H9 (cell line): ENCODE measurements at regions not wholly inside any gene's neighbourhood (a gene's known extent, or its start where the extent isn't known, plus 50 kb on each side); places are given as distances from the start of the nearest gene placed in this dataset.

ENCODE experiments used
- DNase-seq: peaks from one replicate; pipeline ENCODE4 v3.0.0-alpha.2; 2017
- H2AFZ ChIP-seq: one replicate; pipeline ENCODE4 v1.6.1; 2013; ENCODE audit warnings: mild to moderate bottlenecking, low read length, control low read depth, moderate library complexity
- H2AK5ac ChIP-seq: 2 replicates; pipeline ENCODE4 v1.6.1; 2013; ENCODE audit warnings: low read length, control low read depth, mixed read lengths; ENCODE audit not compliant: insufficient read length
- H2BK120ac ChIP-seq: one replicate; pipeline ENCODE4 v1.6.1; 2013; ENCODE audit warnings: low read depth, mild to moderate bottlenecking, low read length, control low read depth, inconsistent platforms; ENCODE audit not compliant: poor library complexity, severe bottlenecking
- H2BK12ac ChIP-seq: 2 replicates; pipeline ENCODE4 v1.6.1; 2013; ENCODE audit warnings: low read length, control low read depth, mixed read lengths, low read depth; ENCODE audit not compliant: insufficient read length
- H2BK15ac ChIP-seq: 2 replicates; pipeline ENCODE4 v1.6.1; 2013; ENCODE audit warnings: low read depth, low read length, control low read depth
- H2BK20ac ChIP-seq: one replicate; pipeline ENCODE4 v1.6.1; 2013; ENCODE audit warnings: low read depth, mild to moderate bottlenecking, low read length, control low read depth, inconsistent platforms; ENCODE audit not compliant: poor library complexity, severe bottlenecking
- H2BK5ac ChIP-seq: 2 replicates; pipeline ENCODE4 v1.6.1; 2013; ENCODE audit warnings: low read length, control low read depth, mixed read lengths; ENCODE audit not compliant: insufficient read length
- H3K14ac ChIP-seq: 2 replicates; pipeline ENCODE4 v1.6.1; 2013; ENCODE audit warnings: low read length, control low read depth; ENCODE audit not compliant: insufficient read depth
- H3K18ac ChIP-seq: 2 replicates; pipeline ENCODE4 v1.6.1; 2013; ENCODE audit warnings: low read depth, mild to moderate bottlenecking, mixed read lengths, low read length, control low read depth; ENCODE audit not compliant: insufficient read length
- H3K23ac ChIP-seq: 2 replicates; pipeline ENCODE4 v1.6.1; 2013; ENCODE audit warnings: low read length, control low read depth, mixed read lengths, low read depth; ENCODE audit not compliant: insufficient read length
- H3K23me2 ChIP-seq: 2 replicates; pipeline ENCODE4 v1.6.1; 2013; ENCODE audit warnings: low read depth, mild to moderate bottlenecking, mixed read lengths, low read length, control low read depth; ENCODE audit not compliant: insufficient read length, poor library complexity, severe bottlenecking
- H3K27ac ChIP-seq: 2 replicates; pipeline ENCODE4 v1.5.1; 2013; ENCODE audit warnings: low read length, control low read depth, mixed read lengths, low read depth; ENCODE audit not compliant: insufficient read length
- H3K27me3 ChIP-seq: 2 replicates; pipeline ENCODE4 v1.6.1; 2013; ENCODE audit warnings: low read length, control low read depth, inconsistent platforms; ENCODE audit not compliant: insufficient read depth
- H3K4ac ChIP-seq: 2 replicates; pipeline ENCODE4 v1.6.1; 2013; ENCODE audit warnings: low read depth, mild to moderate bottlenecking, control low read depth, inconsistent platforms, low read length, moderate library complexity
- H3K4me1 ChIP-seq: 2 replicates; pipeline ENCODE4 v1.6.1; 2013; ENCODE audit warnings: low read length, control low read depth, inconsistent platforms; ENCODE audit not compliant: insufficient read depth
- H3K4me2 ChIP-seq: 2 replicates; pipeline ENCODE4 v1.6.1; 2013; ENCODE audit warnings: low read length, control low read depth, mixed read lengths; ENCODE audit not compliant: insufficient read length, insufficient read depth
- H3K56ac ChIP-seq: 2 replicates; pipeline ENCODE4 v1.6.1; 2013; ENCODE audit warnings: low read depth, mild to moderate bottlenecking, mixed read lengths, low read length, control low read depth; ENCODE audit not compliant: insufficient read length
- H3K79me1 ChIP-seq: 2 replicates; pipeline ENCODE4 v1.6.1; 2013; ENCODE audit warnings: low read depth, mild to moderate bottlenecking, moderate library complexity, low read length, control low read depth, inconsistent platforms; ENCODE audit not compliant: insufficient read depth, poor library complexity, severe bottlenecking
- H3K79me2 ChIP-seq: 2 replicates; pipeline ENCODE4 v1.6.1; 2013; ENCODE audit warnings: low read length, control low read depth, inconsistent platforms; ENCODE audit not compliant: insufficient read depth
- H3K9ac ChIP-seq: 2 replicates; pipeline ENCODE4 v1.6.1; 2013; ENCODE audit warnings: low read length, control low read depth, mixed read lengths; ENCODE audit not compliant: insufficient read length; ENCODE audit errors: extremely low read depth
- H3K9me3 ChIP-seq: one replicate; pipeline ENCODE4 v1.6.1; 2013; ENCODE audit warnings: low read depth, low read length, inconsistent platforms; ENCODE audit not compliant: control insufficient read depth
- H3T11ph ChIP-seq: one replicate; pipeline ENCODE4 v1.6.1; 2013; ENCODE audit warnings: mild to moderate bottlenecking, low read length, control low read depth, inconsistent platforms
- H4K20me1 ChIP-seq: one replicate; pipeline ENCODE4 v1.6.1; 2013; ENCODE audit not compliant: control insufficient read depth, insufficient read length, insufficient read depth
- H4K5ac ChIP-seq: 2 replicates; pipeline ENCODE4 v1.6.1; 2013; ENCODE audit warnings: low read depth, mild to moderate bottlenecking, mixed read lengths, low read length, control low read depth; ENCODE audit not compliant: insufficient read length
- H4K8ac ChIP-seq: replicated peaks from 2 replicates; pipeline ENCODE4 v1.6.1; 2013; ENCODE audit warnings: low read length, control low read depth, mixed read lengths, low read depth; ENCODE audit not compliant: insufficient read length
- H4K91ac ChIP-seq: 2 replicates; pipeline ENCODE4 v1.6.1; 2013; ENCODE audit warnings: low read depth, mild to moderate bottlenecking, moderate library complexity, mixed read lengths, low read length, control low read depth; ENCODE audit not compliant: insufficient read length
- H3K27ac Mint-ChIP-seq, 3 experiments: 2 replicates in 2 of 3; 3 replicates in 1 of 3; pipeline ENCODE4 v1.8.0; 2020 to 2021; ENCODE audit warnings: mixed read lengths in 3 of 3, mild to moderate bottlenecking in 1 of 3, moderate library complexity in 1 of 3
- H3K27me3 Mint-ChIP-seq: 2 replicates; pipeline ENCODE4 v1.8.0; 2021; ENCODE audit warnings: low read depth, mild to moderate bottlenecking, moderate library complexity, mixed read lengths
- H3K36me3 Mint-ChIP-seq, 3 experiments: 2 replicates in 2 of 3; 3 replicates in 1 of 3; pipeline ENCODE4 v1.8.0; 2020 to 2021; ENCODE audit warnings: low read depth in 3 of 3, mixed read lengths in 3 of 3; ENCODE audit not compliant: insufficient read depth in 1 of 3
- H3K4me1 Mint-ChIP-seq, 2 experiments: 2 replicates each; pipeline ENCODE4 v1.8.0; 2020; ENCODE audit warnings: mixed read lengths in 2 of 2
- H3K4me3 Mint-ChIP-seq, 2 experiments: 2 replicates in 1 of 2; 3 replicates in 1 of 2; pipeline ENCODE4 v1.8.0; 2020 to 2021; ENCODE audit warnings: mild to moderate bottlenecking in 2 of 2, mixed read lengths in 2 of 2, moderate library complexity in 1 of 2
- H3K9me3 Mint-ChIP-seq, 2 experiments: 2 replicates in 1 of 2; 3 replicates in 1 of 2; pipeline ENCODE4 v1.8.0; 2020; ENCODE audit warnings: mild to moderate bottlenecking in 2 of 2, mixed read lengths in 2 of 2, moderate library complexity in 1 of 2
- WGBS: extraction: QIAGEN DNeasy Blood & Tissue Kit; methylation state at CpG from one replicate; pipeline ENCODE4 v1.1.7; 2013; ENCODE audit warnings: missing lambda C conversion rate, low lambda C conversion rate, mixed read lengths; ENCODE audit not compliant: insufficient read length; ENCODE audit errors: extremely low coverage; 5-methylcytosine and 5-hydroxymethylcytosine counted together
- TF ChIP-seq, protein P1 (sequence below): fragments of 200-600 bp; sonication (generic); conservative IDR thresholded peaks from 3 replicates; pipeline ENCODE4 v1.8.0; 2021; ENCODE audit warnings: antibody characterized with exemption, mild to moderate bottlenecking

DNA sequence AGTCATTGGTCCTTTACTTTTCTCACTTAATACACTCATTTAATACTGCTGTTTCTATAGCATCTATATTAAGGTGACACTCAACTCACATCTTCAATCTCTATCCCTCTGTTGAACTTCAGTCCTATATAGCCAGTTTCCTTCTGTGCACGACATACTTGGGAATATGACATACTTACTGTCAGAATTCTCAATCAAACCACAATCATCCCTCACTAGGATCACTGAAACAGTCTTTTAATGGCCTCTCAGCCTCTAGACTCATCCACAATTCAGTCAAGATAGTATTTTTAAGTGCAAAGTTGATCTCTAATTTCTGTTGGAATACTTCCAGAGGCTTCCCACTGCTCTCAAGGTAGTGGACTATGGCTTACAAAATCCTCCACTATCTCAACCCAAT is 251.0 kb upstream of the MEF2C start:
- Mint-ChIP-seq H3K4me1 (peaks cover 10 to 15% of the 10 kb centered on the region in 2 experiments), H3K36me3 (no peaks in the 10 kb centered on the region), H3K27ac (no peak overlapping the region), H3K27me3 (no peaks in the 10 kb centered on the region), H3K9me3 (no peaks in the 10 kb centered on the region), H3K4me3 (no peak overlapping the region)
- Histone ChIP-seq H2BK5ac (no peak overlapping the region), H2BK120ac (no peak overlapping the region), H3K27ac (no peak overlapping the region), H4K8ac (no peak overlapping the region), H3K79me1 (no peaks in the 10 kb centered on the region), H3K23ac (no peak overlapping the region), H3K14ac (no peak overlapping the region), H3K4ac (no peak overlapping the region), H4K91ac (no peak overlapping the region), H4K20me1 (no peaks in the 10 kb centered on the region), H3K9ac (no peak overlapping the region), H3K27me3 (no peaks in the 10 kb centered on the region), H3K23me2 (no peaks in the 10 kb centered on the region), H3K4me1 (no peaks in the 10 kb centered on the region; the same call in 1 of the 2 replicates), H2BK15ac (no peak overlapping the region), H2BK12ac (no peak overlapping the region), H3K79me2 (no peaks in the 10 kb centered on the region), H3K4me2 (no peak overlapping the region), H4K5ac (no peak overlapping the region), H2AFZ (no peak overlapping the region), H2AK5ac (no peak overlapping the region), H2BK20ac (no peak overlapping the region), H3K56ac (no peak overlapping the region), H3K9me3 (no peaks in the 10 kb centered on the region), H3K18ac (no peak overlapping the region), H3T11ph (no peak overlapping the region)
- no peak for DNase-seq
- TF ChIP-seq, protein P1, sequence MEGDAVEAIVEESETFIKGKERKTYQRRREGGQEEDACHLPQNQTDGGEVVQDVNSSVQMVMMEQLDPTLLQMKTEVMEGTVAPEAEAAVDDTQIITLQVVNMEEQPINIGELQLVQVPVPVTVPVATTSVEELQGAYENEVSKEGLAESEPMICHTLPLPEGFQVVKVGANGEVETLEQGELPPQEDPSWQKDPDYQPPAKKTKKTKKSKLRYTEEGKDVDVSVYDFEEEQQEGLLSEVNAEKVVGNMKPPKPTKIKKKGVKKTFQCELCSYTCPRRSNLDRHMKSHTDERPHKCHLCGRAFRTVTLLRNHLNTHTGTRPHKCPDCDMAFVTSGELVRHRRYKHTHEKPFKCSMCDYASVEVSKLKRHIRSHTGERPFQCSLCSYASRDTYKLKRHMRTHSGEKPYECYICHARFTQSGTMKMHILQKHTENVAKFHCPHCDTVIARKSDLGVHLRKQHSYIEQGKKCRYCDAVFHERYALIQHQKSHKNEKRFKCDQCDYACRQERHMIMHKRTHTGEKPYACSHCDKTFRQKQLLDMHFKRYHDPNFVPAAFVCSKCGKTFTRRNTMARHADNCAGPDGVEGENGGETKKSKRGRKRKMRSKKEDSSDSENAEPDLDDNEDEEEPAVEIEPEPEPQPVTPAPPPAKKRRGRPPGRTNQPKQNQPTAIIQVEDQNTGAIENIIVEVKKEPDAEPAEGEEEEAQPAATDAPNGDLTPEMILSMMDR: no peak
- WGBS: no CpG with 5 or more reads among the region's 1 CpG
